DMS114 treated with DMSO at 0.1 percent for 48 hours (cell line): ENCODE measurements at regions not wholly inside any gene's neighbourhood (a gene's known extent, or its start where the extent isn't known, plus 50 kb on each side); places are given as distances from the start of the nearest gene placed in this dataset.
A peak's percentile ranks its signal among the peaks of the same experiment; 100 is the strongest.
"Not testable (repeated sequence)": the region's sequence is repeated elsewhere in the genome, so short reads cannot be mapped to it uniquely, and the experiment has no call there.

Source experiments
- DNase-seq: peaks from one replicate; lab custom pipeline; 2025; ENCODE audit not compliant: unreplicated experiment; lab: John Stamatoyannopoulos, UW

DNA sequence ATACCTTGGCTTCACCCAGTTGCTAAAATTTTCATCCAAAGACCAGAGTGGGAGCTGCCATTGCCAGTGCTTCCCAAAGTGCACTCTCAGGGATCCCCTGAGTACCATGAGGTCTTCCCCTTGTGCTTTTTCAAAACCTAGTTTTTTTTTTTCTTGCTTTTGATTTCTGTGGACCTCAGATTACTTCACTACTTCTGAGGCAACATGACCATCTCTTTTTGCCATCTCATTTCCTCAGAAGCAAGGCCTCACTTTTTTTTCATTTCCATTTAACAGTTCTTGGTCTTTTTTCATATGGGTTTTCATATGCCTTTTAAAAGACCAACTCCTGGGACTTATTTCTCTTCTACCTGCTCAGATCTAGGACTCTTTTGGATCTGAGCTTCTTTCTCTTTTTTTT is 64.1 kb upstream of the MMS22L start:
- DNase-seq = no peak

DNA sequence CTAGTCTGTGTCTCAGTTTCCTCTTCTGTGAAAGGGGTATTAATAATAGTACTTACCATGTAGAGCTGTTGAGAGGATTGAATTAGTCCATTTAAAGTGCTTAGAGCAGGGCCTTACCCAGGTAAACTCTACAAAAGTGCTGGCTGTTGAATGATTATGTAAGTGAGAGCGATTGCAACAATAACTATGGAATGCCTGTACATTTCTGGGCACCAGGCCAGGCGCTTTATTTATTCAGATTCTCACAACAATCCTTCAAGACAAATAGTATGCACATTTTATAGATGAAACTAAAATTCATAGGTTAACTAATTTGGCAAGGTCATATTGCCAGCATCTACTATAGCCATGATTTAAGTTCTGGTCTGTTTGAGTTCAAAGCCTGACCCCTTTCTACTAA is 78.3 kb upstream of the MMS22L start:
- DNase-seq = no peak

GRCh38 chr6:97364327-97364726 is 81.3 kb upstream of the MMS22L start:
- DNase-seq = no peak

- not testable (repeated sequence) for DNase-seq
Measured at GRCh38 chr6:97382071-97382470, 99.1 kb upstream of the MMS22L start.

- DNase-seq = no peak
Measured at GRCh38 chr6:97392735-97393134, 109.7 kb upstream of the MMS22L start.

GRCh38 chr6:97394160-97394748 is 111.2 kb upstream of the MMS22L start:
- peak; percentile 46 for DNase-seq

DNA sequence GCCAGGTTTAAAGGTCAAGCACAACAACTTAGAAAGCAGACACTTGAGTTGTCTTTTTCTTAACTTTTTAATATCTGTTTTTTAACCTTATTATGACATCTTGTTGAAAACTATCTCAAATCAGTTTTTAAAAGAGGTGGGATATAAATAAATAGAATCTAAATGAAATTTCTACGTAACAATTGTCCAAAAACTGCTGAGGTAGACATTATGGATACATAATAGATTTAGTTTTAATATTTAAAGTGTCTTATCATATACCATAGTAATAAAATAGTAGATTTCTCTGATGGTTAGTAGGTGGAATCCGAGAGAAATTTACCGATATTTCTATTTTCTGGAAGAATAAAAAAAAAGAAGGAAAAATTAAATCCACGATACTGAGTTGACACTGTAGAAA is 113.9 kb upstream of the MMS22L start:
- no peak for DNase-seq

DNA sequence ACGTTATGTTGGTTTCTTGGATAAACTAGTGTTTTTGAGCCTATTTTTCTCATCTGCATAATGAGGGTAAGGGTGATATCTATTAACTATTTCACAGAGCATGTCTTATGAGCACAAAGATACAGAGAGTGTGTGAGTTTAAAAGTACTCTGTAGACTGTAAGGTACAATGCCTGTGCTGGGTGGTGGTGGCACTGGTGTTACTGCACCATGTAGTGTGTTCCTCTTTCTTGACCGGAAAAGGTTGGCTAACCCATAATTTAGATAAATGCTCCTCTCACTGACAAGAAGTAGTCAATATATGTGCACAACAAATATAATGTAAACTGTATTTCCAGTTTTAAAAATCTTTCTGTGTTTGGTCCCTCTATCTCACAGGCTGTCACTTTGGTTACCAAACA is 116.2 kb upstream of the MMS22L start:
- DNase-seq = no peak

- DNase-seq = no peak
Measured at GRCh38 chr6:97401533-97401932, 118.5 kb upstream of the MMS22L start.

GRCh38 chr6:97405818-97406409 is 122.9 kb upstream of the MMS22L start:
- no peak for DNase-seq

DNA sequence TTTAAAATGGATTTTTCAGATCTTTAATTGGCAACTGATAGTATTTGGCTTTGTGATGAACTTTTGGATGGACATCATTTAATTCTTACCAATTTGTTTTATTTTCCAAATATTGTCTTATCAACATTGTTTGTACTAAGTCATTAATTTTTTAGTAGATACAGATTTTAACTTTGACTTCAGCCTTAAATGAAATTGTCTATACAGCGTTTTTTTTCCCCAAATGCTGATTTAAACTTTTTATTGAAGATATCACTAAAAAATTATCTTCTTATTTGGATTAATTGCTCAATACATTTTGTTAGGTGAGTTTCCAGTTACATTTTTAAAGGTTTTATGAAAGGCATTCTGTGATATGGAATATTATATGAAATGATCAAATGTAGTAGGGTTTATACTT is 123.6 kb upstream of the MMS22L start:
- DNase-seq = no peak

DNA sequence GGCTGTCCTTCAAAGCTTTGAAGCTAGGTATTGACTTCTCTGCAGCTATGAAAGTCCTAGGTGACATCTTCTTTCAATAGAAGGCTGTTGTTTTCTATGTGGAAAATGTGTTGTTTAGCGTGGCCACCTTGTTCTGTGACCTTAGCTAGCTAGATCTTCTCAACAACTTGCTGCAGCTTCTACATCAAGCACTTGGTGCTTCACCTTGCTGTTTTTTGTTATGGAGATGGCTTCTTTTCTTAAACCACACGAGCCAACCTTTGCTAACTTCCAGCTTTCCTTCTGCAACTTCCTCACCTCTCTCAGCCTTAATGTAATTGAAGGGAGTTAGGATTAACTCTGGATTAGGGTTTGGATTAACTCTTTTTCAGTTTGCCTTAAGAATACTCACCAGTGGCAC is 128.6 kb upstream of the MMS22L start:
- DNase-seq = no peak

DNA sequence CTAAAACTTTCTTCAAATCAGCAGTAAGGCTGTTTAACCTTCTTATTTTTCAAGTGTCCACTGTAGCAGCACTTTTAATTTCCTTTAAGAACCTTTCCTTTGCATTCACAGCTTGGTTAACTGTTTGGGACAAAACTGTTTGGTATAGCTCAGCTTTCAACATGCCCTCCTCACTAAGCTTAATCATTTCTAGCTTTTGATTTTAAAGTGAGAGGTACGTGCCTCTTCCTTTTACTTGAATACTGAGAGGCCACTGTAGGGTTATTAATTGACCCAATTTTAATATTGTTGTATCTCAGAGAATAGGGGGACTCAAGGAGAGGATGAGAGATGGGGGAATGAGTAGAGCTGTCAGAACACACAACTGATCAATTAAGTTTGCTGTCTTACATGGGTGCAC is 129.5 kb upstream of the MMS22L start:
- no peak for DNase-seq

DNA sequence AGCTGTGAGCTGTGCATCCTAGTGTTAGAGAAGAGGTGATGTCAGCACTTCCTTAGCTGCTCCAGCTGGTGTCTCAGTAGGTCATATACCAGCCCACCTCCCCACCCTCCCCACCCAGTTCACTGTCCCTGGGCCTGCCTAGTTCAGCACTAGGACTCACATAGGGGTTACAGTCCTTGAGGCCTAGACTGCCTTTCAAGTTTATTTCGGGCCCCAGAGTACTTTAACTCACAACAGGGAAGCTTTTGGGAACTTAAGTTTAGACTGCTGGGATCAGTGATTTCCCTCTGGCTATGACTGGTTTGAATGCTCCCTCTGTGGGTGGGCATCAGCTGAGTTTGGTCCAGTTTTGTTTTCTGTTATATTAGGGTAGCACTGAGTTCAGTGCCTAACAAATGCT is 139.2 kb upstream of the MMS22L start:
- no peak for DNase-seq

- DNase-seq = no peak
Measured at GRCh38 chr6:97423190-97423589, 140.2 kb upstream of the MMS22L start.

DNA sequence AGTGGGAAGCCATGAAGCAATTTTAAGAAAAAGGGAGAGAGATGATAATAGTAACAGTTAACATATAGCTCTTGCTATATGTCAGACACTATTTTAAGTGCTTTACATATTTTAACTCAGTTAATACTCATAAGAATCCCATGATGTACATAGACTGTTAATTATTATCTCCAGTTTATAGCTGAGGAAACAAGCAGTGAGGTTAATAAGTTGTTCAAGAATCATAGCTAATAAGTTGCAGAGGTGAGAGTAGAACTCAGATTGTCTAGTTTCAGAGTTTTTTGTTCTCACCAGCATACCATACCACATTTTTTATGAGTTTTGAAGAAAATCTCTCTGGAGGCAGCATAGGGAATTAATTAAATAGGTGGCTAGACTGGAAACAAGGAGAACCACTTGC is 144.6 kb upstream of the MMS22L start:
- DNase-seq = no peak

DNA sequence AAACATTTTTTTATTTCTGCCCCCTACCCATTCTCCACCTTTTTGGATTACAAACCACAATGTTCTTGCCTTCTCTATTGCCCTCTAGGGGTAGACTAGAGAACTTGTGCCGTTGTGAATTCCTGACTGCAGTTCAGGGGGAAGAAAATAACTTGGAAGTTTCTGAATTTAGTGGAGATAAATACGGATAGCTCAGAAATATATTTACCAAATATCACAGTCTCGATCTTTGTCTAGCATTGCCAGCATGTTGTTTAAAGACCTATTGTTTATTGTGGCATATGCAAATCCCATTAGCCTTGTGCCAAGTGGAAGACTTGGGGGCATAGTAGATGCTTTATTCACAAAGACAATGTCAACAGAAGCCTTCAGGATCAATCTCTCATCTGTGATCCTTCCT is 154.1 kb upstream of the MMS22L start:
- DNase-seq = peak; percentile 22

- no peak for DNase-seq
Measured at GRCh38 chr6:97438011-97438671, 155.1 kb upstream of the MMS22L start.

GRCh38 chr6:97440590-97441176 is 157.7 kb upstream of the MMS22L start:
- DNase-seq = peak; percentile 51

DNA sequence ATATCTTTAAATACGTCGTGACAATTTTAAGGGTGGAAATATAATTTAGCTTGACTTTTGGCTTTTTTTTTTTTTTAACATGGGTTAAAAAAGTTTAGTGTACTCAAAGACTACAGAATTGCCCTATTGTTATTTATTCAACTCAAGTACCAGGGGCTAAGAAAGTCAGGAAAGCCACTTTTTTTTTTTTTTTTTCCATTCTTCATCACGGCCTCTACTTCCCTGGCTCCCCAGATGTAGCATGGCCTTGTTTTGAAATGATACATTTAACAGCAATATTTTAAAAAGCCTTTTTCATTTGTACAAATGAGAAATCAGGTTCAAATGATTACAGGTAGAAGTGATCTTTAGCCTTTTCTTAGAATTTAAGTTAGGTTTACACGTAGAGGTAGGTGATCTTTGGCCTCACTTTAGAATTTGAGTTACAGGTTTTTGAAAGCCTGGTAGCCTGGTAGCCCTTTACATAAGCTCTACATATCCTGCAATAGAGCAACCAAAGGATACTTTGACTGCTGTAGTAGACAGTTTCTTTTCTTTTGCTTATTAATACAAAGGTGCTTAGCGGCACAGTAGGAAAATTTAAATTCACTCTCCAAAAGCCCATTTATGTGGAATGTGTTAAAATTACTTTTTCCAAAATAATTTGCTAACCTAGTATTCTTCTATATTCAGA is 160.5 kb upstream of the MMS22L start:
- DNase-seq = no peak

DNA sequence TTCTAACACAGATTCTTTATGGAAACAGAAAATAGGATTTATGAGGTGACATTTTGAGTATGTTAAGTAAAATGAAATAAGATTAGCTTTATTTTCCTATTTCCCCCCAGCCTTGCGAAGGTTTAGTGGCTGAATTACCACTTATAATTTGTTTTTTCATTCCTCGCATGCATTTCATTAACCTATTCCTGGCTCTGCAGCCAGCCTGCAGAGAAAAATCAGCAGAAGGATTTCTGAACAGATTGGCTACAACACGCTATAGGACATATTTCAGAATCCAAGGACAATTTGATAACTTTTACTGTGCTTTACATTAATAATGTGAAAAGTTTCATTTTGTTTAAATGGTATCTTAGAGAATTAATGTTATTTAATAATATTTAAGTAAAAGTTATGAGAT is 162.4 kb upstream of the MMS22L start:
- no peak for DNase-seq

GRCh38 chr6:97449444-97449966 is 166.5 kb upstream of the MMS22L start:
- DNase-seq = no peak
